WERI-Rb-1 (cell line): ENCODE measurements at regions not wholly inside any gene's neighbourhood (a gene's known extent, or its start where the extent isn't known, plus 50 kb on each side); places are given as distances from the start of the nearest gene placed in this dataset.
"Not testable (repeated sequence)": the region's sequence is repeated elsewhere in the genome, so short reads cannot be mapped to it uniquely, and the experiment has no call there.

ENCODE experiments used
- DNase-seq: peaks from one replicate; pipeline ENCODE4 v3.0.0-alpha.2; 2020
- H3K27ac ChIP-seq: fragments of 250-450 bp; sonication (Bioruptor Pico); 2 replicates; pipeline ENCODE4 v1.5.1; 2020; ENCODE audit warnings: mild to moderate bottlenecking, moderate library complexity
- H3K27me3 ChIP-seq: fragments of 250-450 bp; sonication (Bioruptor Pico); 2 replicates; pipeline ENCODE4 v1.5.1; 2021; ENCODE audit warnings: mild to moderate bottlenecking, low read depth, moderate library complexity; ENCODE audit not compliant: insufficient read depth, severe bottlenecking
- H3K36me3 ChIP-seq: fragments of 250-450 bp; sonication (Bioruptor Pico); 2 replicates; pipeline ENCODE4 v1.5.1; 2020; ENCODE audit warnings: mild to moderate bottlenecking, moderate library complexity
- H3K4me3 ChIP-seq: 2 replicates; pipeline ENCODE4 v1.5.1; 2011; ENCODE audit warnings: low read depth, mild to moderate bottlenecking, control low read depth, low read length
- H3K9me3 ChIP-seq: fragments of 250-450 bp; sonication (Bioruptor Pico); 2 replicates; pipeline ENCODE4 v1.5.1; 2021; ENCODE audit warnings: mild to moderate bottlenecking, moderate library complexity; ENCODE audit not compliant: severe bottlenecking
- CTCF ChIP-seq: IDR thresholded peaks from 2 replicates; pipeline ENCODE4 v1.5.1; 2011; ENCODE audit warnings: low read depth, mild to moderate bottlenecking, control low read depth, inconsistent platforms, low read length

- no peaks in the 10 kb centered on the region for H3K9me3 ChIP-seq
- H3K36me3 ChIP-seq: no peaks in the 10 kb centered on the region
- no peaks in the 10 kb centered on the region for H3K27me3 ChIP-seq
- 0 out of 2 replicates have a peak, but pooled peaks have one; percentile 5 for TF ChIP-seq CTCF
- H3K4me3 ChIP-seq: no peak overlapping the region; the same call in 1 of the 2 replicates
- peak overlapping the region; percentile 74 for H3K27ac ChIP-seq
- DNase-seq: peak; percentile 89
These were observed 399.2 kb downstream of the IPO8 start for GRCh38 chr12:30296486-30296885.

- DNase-seq: peak; percentile 21
- TF ChIP-seq CTCF: peak; percentile 33
These were observed 409.2 kb downstream of the IPO8 start for GRCh38 chr12:30286345-30286926.

GRCh38 chr12:30278401-30278800, 417.3 kb downstream of the IPO8 start:
- no peak overlapping the region for H3K4me3 ChIP-seq
- H3K27ac ChIP-seq: no peak overlapping the region
- no peaks in the 10 kb centered on the region for H3K27me3 ChIP-seq
- no peak for TF ChIP-seq CTCF
- no peaks in the 10 kb centered on the region for H3K36me3 ChIP-seq
- no peaks in the 10 kb centered on the region for H3K9me3 ChIP-seq
- no peak for DNase-seq

More at GRCh38 chr12:30286345-30286926, 409.2 kb downstream of the IPO8 start:
- Histone ChIP-seq H3K27ac (no peak overlapping the region), H3K36me3 (no peaks in the 10 kb centered on the region), H3K9me3 (no peaks in the 10 kb centered on the region), H3K27me3 (no peaks in the 10 kb centered on the region), H3K4me3 (no peak overlapping the region)

GRCh38 chr12:30272515-30272914, 423.2 kb downstream of the IPO8 start:
- H3K27me3 ChIP-seq, H3K9me3 ChIP-seq, H3K27ac ChIP-seq, DNase-seq, H3K4me3 ChIP-seq, H3K36me3 ChIP-seq: not testable (repeated sequence)

- no peak overlapping the region for H3K4me3 ChIP-seq
- TF ChIP-seq CTCF: no peak
- no peaks in the 10 kb centered on the region for H3K27me3 ChIP-seq
- H3K27ac ChIP-seq: no peak overlapping the region
- DNase-seq: no peak
- H3K36me3 ChIP-seq: no peaks in the 10 kb centered on the region
- H3K9me3 ChIP-seq: peaks cover 4% of the 10 kb centered on the region
These were observed 426.2 kb downstream of the IPO8 start for GRCh38 chr12:30269496-30269895.

GRCh38 chr12:30268041-30268440, 427.6 kb downstream of the IPO8 start:
- H3K27ac ChIP-seq: no peak overlapping the region
- no peak for TF ChIP-seq CTCF
- peaks cover 4% of the 10 kb centered on the region for H3K9me3 ChIP-seq
- DNase-seq: no peak
- H3K36me3 ChIP-seq: no peaks in the 10 kb centered on the region
- H3K27me3 ChIP-seq: no peaks in the 10 kb centered on the region
- no peak overlapping the region for H3K4me3 ChIP-seq
